Panc1 (cell line): ENCODE measurements at regions not wholly inside any gene's neighbourhood (a gene's known extent, or its start where the extent isn't known, plus 50 kb on each side); places are given as distances from the start of the nearest gene placed in this dataset.
"Not testable (repeated sequence)": the region's sequence is repeated elsewhere in the genome, so short reads cannot be mapped to it uniquely, and the experiment has no call there.

ENCODE experiments used
- ATAC-seq: fragments of 200-7000 bp; cut with Tn5 transposase; 2 replicates; pipeline ENCODE4 v1.9.1; 2020; ENCODE audit warnings: mild to moderate bottlenecking, moderate library complexity
- BruUV-seq: library from RNA; stranded (reverse); fragments of 400-500 nt; replicated peaks from 2 replicates; lab custom pipeline; 2021; lab: Mats Ljungman, UMichigan
- CTCF ChIA-PET: fragments of 300-600 bp; sonication (Branson Sonifier 250); formaldehyde crosslinking; loops from one replicate; lab custom pipeline; 2022; ENCODE audit warnings: antibody characterized with exemption; lab: Charles Lee
- POLR2A ChIA-PET: fragments of 300-600 bp; sonication (Branson Sonifier 250); formaldehyde crosslinking; loops from one replicate; lab custom pipeline; 2022; ENCODE audit warnings: antibody characterized with exemption; lab: Charles Lee
- DNase-seq: peaks from one replicate; pipeline ENCODE4 v3.0.0-alpha.2; 2010; ENCODE audit warnings: low read depth, low spot score
- H3K27ac ChIP-seq: 2 replicates; pipeline ENCODE4 v1.5.1; 2011; ENCODE audit warnings: mild to moderate bottlenecking, low read length, inconsistent platforms
- H3K27me3 ChIP-seq: fragments of 200-500 bp; sonication (Bioruptor generic); 2 replicates; pipeline ENCODE4 v1.6.0; 2014; ENCODE audit warnings: low read length, inconsistent platforms; ENCODE audit not compliant: control insufficient read depth, insufficient read depth
- H3K36me3 ChIP-seq: fragments of 200-500 bp; sonication (Bioruptor generic); 2 replicates; pipeline ENCODE4 v1.5.1; 2014; ENCODE audit warnings: inconsistent platforms, mild to moderate bottlenecking, low read length, moderate library complexity; ENCODE audit not compliant: control insufficient read depth, insufficient read depth
- H3K4me1 ChIP-seq: 2 replicates; pipeline ENCODE4 v1.5.1; 2011; ENCODE audit warnings: inconsistent platforms, mild to moderate bottlenecking, low read length, moderate library complexity; ENCODE audit not compliant: control insufficient read depth, insufficient read depth
- H3K4me3 ChIP-seq, 2 experiments: 2 replicates each; pipeline ENCODE4 v1.5.1; 2011 to 2012; ENCODE audit warnings: low read depth in 2 of 2, low read length in 2 of 2, mild to moderate bottlenecking in 2 of 2, inconsistent platforms in 1 of 2, moderate library complexity in 1 of 2
- H3K9me3 ChIP-seq: fragments of 200-500 bp; sonication (Bioruptor generic); 2 replicates; pipeline ENCODE4 v1.5.1; 2014; ENCODE audit warnings: low read depth, mild to moderate bottlenecking, inconsistent platforms, low read length, moderate library complexity; ENCODE audit not compliant: control insufficient read depth, insufficient read depth
- POLR2AphosphoS5 ChIP-seq: IDR thresholded peaks from 2 replicates; pipeline ENCODE4 v1.6.1; 2012; ENCODE audit warnings: mild to moderate bottlenecking, low read depth, low read length, moderate library complexity
- SIN3A ChIP-seq: IDR thresholded peaks from 2 replicates; pipeline ENCODE4 v1.6.1; 2012; ENCODE audit warnings: low read depth, mild to moderate bottlenecking, low read length, moderate library complexity, borderline replicate concordance; ENCODE audit not compliant: insufficient read depth
- TCF7L2 ChIP-seq: IDR thresholded peaks from 2 replicates; pipeline ENCODE4 v1.6.1; 2011; ENCODE audit warnings: mild to moderate bottlenecking, low read depth, low read length, inconsistent platforms
- in situ Hi-C: cut with HindIII; loops from 2 replicates; pipeline ENCODE4 v1.10.0; 2016; ENCODE audit warnings: low sequenced_read_pairs, low pct_unique_long_range_greater_than_20kb
- intact Hi-C: fragments of 100-400 bp; cut with micrococcal nuclease; formaldehyde crosslinking; loops from one replicate; pipeline ENCODE4 v1.10.0; 2022; ENCODE audit not compliant: unreplicated experiment
- TF ChIP-seq, protein P1 (sequence below), 2 experiments: IDR thresholded peaks; 2 replicates each; pipeline ENCODE4 v1.6.1; 2011 to 2012; ENCODE audit warnings: low read depth in 2 of 2, control low read depth in 1 of 2, low read length in 1 of 2, mild to moderate bottlenecking in 1 of 2, moderate library complexity in 1 of 2; ENCODE audit not compliant: insufficient read depth in 1 of 2
- TF ChIP-seq, protein P2 (sequence below): fragments of 450-650 bp; IDR thresholded peaks from 2 replicates; pipeline ENCODE4 v1.5.1; 2017; ENCODE audit warnings: mild to moderate bottlenecking

DNA sequence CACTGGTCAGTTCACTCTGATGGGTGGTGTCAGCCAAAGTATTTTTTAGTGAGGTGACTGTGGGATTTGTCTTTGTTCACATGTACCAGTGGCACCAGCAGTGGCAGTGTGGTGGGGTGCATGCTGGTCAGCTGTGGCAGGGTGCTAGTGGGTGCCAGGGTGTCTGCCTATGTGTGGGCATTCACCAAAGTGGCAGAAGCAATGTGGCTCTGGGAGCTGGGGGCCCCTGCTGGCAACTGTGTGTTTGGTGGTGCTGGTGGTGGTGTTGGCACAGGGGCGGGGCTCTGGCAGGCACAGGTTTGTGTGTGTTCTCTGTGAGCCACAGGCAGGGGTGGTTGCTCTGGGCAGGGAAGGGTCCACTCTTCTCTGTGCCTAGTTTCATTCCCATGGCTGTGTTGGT, 161.5 kb downstream of the CENPF start:
- ATAC-seq (no peak), DNase-seq (no peak)
- TF ChIP-seq TCF7L2, result no peak
- no peak for TF ChIP-seq SIN3A
- TF ChIP-seq POLR2AphosphoS5, result no peak
- TF ChIP-seq, protein P1, sequence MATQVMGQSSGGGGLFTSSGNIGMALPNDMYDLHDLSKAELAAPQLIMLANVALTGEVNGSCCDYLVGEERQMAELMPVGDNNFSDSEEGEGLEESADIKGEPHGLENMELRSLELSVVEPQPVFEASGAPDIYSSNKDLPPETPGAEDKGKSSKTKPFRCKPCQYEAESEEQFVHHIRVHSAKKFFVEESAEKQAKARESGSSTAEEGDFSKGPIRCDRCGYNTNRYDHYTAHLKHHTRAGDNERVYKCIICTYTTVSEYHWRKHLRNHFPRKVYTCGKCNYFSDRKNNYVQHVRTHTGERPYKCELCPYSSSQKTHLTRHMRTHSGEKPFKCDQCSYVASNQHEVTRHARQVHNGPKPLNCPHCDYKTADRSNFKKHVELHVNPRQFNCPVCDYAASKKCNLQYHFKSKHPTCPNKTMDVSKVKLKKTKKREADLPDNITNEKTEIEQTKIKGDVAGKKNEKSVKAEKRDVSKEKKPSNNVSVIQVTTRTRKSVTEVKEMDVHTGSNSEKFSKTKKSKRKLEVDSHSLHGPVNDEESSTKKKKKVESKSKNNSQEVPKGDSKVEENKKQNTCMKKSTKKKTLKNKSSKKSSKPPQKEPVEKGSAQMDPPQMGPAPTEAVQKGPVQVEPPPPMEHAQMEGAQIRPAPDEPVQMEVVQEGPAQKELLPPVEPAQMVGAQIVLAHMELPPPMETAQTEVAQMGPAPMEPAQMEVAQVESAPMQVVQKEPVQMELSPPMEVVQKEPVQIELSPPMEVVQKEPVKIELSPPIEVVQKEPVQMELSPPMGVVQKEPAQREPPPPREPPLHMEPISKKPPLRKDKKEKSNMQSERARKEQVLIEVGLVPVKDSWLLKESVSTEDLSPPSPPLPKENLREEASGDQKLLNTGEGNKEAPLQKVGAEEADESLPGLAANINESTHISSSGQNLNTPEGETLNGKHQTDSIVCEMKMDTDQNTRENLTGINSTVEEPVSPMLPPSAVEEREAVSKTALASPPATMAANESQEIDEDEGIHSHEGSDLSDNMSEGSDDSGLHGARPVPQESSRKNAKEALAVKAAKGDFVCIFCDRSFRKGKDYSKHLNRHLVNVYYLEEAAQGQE (IDR thresholded peaks at IDR 0.05; ENCODE audit: insufficient read depth in 1 of 2, low read depth in 2 of 2, low read length in 1 of 2), result no peak
- TF ChIP-seq, protein P2, sequence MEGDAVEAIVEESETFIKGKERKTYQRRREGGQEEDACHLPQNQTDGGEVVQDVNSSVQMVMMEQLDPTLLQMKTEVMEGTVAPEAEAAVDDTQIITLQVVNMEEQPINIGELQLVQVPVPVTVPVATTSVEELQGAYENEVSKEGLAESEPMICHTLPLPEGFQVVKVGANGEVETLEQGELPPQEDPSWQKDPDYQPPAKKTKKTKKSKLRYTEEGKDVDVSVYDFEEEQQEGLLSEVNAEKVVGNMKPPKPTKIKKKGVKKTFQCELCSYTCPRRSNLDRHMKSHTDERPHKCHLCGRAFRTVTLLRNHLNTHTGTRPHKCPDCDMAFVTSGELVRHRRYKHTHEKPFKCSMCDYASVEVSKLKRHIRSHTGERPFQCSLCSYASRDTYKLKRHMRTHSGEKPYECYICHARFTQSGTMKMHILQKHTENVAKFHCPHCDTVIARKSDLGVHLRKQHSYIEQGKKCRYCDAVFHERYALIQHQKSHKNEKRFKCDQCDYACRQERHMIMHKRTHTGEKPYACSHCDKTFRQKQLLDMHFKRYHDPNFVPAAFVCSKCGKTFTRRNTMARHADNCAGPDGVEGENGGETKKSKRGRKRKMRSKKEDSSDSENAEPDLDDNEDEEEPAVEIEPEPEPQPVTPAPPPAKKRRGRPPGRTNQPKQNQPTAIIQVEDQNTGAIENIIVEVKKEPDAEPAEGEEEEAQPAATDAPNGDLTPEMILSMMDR, result no peak
- Histone ChIP-seq H3K27ac (no peak overlapping the region), H3K4me3 (no peak overlapping the region), H3K27me3 (no peaks in the 10 kb centered on the region), H3K4me1 (no peaks in the 10 kb centered on the region), H3K9me3 (no peaks in the 10 kb centered on the region), H3K36me3 (no peaks in the 10 kb centered on the region)
- CTCF ChIA-PET, result no interaction called here
- no TSS peak for BruUV-seq
- intact Hi-C loops, result no loop called here
- in situ Hi-C loops, result no loop called here
- POLR2A ChIA-PET, result no interaction called here

DNA sequence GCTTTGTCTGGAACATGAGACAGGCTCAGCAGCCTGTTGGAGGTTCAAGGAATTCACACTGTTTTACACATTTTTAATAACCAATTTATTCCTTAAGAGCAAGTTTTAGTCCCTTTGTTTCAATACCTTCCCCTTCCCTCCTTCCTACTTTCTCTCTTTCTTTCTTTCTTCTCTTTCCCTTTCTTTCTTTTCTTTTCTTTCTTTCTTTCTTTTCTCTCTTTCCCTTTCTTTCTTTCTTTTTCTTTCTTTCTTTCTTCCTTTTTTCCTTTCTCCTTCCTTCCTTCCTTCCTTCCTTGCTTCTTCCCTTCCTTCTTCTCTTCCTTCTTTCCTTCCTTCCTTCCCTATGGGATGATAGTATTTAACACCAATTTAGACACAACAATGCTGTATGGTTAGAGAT, 164.2 kb downstream of the CENPF start:
- POLR2A ChIA-PET, result no interaction called here
- no peak overlapping the region for H3K4me3 ChIP-seq

DNA sequence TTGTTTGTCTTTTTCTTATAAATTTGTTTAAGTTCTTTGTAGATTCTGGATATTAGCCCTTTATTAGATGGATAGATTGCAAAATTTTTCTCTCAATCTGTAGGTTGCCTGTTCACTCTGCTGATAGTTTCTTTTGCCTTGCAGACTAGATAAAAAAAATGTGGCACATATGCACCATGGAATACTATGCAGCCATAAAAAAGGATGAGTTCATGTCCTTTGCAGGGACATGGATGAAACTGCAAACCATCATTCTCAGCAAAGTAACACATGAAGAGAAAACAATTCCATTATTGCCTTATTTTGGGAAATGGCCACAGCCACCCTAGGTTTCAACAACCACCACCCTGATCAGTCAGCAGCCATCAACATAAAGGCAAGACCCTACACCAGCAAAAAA, 166.7 kb downstream of the CENPF start:
- H3K4me1 ChIP-seq, DNase-seq, POLR2A ChIA-PET, H3K4me3 ChIP-seq, CTCF ChIA-PET, intact Hi-C loops, BruUV-seq, H3K9me3 ChIP-seq, H3K27ac ChIP-seq, H3K27me3 ChIP-seq, ATAC-seq, H3K36me3 ChIP-seq, in situ Hi-C loops: not testable (repeated sequence)

More for the DNA sequence above, 164.2 kb downstream of the CENPF start:
- no peaks in the 10 kb centered on the region for H3K27me3 ChIP-seq
- intact Hi-C loops (no loop called here), in situ Hi-C loops (no loop called here)
- no peaks in the 10 kb centered on the region for H3K36me3 ChIP-seq
- H3K4me1 ChIP-seq, result no peaks in the 10 kb centered on the region
- no peak overlapping the region for H3K27ac ChIP-seq
- TF ChIP-seq POLR2AphosphoS5 (no peak), SIN3A (no peak)
- no peak for ATAC-seq
- no peaks in the 10 kb centered on the region for H3K9me3 ChIP-seq
- CTCF ChIA-PET, result no interaction called here
- BruUV-seq, result no TSS peak
- DNase-seq, result no peak
